WI38 (cell line): ENCODE measurements at regions not wholly inside any gene's neighbourhood (a gene's known extent, or its start where the extent isn't known, plus 50 kb on each side); places are given as distances from the start of the nearest gene placed in this dataset.
"Not testable (repeated sequence)": the region's sequence is repeated elsewhere in the genome, so short reads cannot be mapped to it uniquely, and the experiment has no call there.

Experiments
- H3K4me3 ChIP-seq: 2 replicates; pipeline ENCODE4 v1.5.1; 2011; ENCODE audit warnings: low read depth, mild to moderate bottlenecking, control low read depth, low read length
- TF ChIP-seq, protein P1 (sequence below): IDR thresholded peaks from 2 replicates; pipeline ENCODE4 v1.5.1; 2012; ENCODE audit warnings: low read depth, mild to moderate bottlenecking, control low read depth, low read length

DNA sequence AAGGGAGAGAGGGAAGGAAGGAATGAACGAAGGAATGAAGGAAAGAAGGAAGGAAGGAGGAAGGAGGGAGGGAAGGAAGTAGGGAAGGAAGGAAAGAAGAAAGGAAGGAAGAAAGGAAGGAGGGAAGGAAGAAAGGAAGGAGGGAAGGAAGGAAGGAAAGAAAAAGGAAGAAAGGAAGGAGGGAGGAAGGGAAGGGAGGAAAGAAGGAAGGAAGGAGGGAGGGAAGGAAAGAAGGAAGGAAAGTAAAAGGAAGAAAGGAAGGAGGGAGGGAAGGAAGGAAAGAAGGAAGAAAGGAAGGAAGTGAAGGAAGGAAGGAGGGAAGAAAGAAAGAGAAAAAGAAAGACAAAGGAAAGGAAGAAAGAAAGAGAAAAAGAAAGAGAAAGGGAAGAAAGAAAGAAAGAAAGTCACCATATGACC is 442.4 kb downstream of the RBFOX1 start:
- no peak overlapping the region for H3K4me3 ChIP-seq
- TF ChIP-seq, protein P1, sequence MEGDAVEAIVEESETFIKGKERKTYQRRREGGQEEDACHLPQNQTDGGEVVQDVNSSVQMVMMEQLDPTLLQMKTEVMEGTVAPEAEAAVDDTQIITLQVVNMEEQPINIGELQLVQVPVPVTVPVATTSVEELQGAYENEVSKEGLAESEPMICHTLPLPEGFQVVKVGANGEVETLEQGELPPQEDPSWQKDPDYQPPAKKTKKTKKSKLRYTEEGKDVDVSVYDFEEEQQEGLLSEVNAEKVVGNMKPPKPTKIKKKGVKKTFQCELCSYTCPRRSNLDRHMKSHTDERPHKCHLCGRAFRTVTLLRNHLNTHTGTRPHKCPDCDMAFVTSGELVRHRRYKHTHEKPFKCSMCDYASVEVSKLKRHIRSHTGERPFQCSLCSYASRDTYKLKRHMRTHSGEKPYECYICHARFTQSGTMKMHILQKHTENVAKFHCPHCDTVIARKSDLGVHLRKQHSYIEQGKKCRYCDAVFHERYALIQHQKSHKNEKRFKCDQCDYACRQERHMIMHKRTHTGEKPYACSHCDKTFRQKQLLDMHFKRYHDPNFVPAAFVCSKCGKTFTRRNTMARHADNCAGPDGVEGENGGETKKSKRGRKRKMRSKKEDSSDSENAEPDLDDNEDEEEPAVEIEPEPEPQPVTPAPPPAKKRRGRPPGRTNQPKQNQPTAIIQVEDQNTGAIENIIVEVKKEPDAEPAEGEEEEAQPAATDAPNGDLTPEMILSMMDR, result no peak

DNA sequence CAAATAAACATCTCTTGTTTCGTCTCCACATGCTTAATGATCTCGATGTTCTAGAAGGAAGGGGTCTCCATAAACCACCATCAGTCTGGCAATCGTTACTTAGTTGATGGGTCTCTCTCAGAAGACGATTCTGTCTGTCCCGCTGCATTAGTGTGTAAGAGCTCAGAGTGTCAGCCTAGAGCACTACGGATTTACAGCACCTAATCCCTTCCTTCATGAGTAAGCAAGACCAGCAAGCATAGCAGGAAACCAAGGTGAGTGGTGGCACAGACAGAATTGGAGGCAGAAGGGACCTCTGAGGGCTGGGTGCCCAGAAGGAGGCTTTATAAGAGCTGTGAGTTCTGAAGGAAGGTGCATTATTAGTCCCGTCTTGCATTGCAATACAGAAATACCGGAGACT is 440.1 kb downstream of the RBFOX1 start:
- TF ChIP-seq, protein P1, result no peak
- H3K4me3 ChIP-seq, result no peak overlapping the region

DNA sequence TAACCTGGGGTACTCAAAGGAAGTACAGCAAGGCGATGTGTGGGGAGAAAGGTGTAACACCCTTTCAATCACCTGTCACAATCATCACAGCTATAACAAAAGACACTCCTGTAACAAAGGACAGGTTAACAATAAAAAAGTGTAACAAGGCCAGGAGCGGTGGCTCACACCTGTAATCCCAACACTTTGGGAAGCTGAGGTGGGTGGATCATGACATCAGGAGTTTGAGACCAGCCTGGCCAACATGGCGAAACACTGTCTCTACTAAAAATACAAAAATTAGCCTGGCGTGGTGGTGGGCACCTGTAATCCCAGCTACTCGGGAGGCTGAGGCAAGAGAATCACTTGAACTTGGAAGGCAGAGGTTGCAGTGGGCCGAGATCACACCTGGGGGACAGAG is 436.4 kb downstream of the RBFOX1 start:
- H3K4me3 ChIP-seq, result not testable (repeated sequence)

DNA sequence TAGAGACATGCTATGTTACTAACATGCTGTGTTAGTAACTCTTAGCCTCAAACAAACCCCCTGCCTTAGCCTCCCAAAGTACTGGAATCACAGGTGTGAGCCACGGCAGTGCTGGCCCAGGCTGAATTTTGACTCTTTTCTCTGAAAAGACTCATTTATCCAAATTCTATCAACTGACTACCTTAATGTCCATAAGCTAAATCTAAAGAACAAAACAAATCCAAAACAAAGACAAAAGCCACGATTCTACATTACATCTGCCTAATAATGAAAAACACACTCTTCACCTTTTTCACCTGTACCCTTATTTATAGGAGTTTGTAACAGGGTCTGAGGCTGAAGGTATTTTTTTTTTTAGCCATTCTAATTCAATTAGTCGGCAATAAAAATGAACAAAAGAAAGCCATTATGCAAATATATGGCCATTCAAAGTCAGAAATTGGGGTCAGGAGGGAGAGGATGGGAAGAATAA is 432.5 kb downstream of the RBFOX1 start:
- TF ChIP-seq, protein P1, result no peak
- H3K4me3 ChIP-seq, result no peak overlapping the region

GRCh38 chr16:7763111-7763510 is 430.5 kb downstream of the RBFOX1 start:
- no peak overlapping the region for H3K4me3 ChIP-seq
- TF ChIP-seq, protein P1, result no peak
